ENCODE measurements at regions not wholly inside any gene's neighbourhood (a gene's known extent, or its start where the extent isn't known, plus 50 kb on each side); places are given as distances from the start of the nearest gene placed in this dataset.

- H3K27me3 ChIP-seq (ENCODE audit: control insufficient read depth, insufficient read depth, low read length) = no peaks in the 10 kb centered on the region
- no peak overlapping the region for H2AK5ac ChIP-seq (ENCODE audit: low read depth, low read length)
- in situ Hi-C loops (cut with MboI; ENCODE audit: low sequenced_read_pairs) = no loop called here
- no TSS peak for BruUV-seq (replicated peaks)
- no peak overlapping the region for H2AFZ ChIP-seq (replicated peaks; ENCODE audit: low read length, poor library complexity)
- no peak overlapping the region for H2BK20ac ChIP-seq (ENCODE audit: low read depth, low read length)
- no peak overlapping the region for H4K91ac ChIP-seq (ENCODE audit: insufficient read depth, low read depth, low read length)
- ATAC-seq (ENCODE audit: low read depth) (no peak), DNase-seq (no peak)
- no peak overlapping the region for H3K14ac ChIP-seq (replicated peaks; ENCODE audit: low read depth, low read length)
- ChIA-PET CTCF (interaction anchor here (0.8 kb wide), 1 partner anchor 263 kb away, joined by 3 read pairs; no protein-coding TSS in a partner anchor), POLR2A (ENCODE audit: unreplicated experiment) (interaction anchor here (0.7 kb wide), 1 partner anchor 524 kb away, joined by 5 read pairs; no protein-coding TSS in a partner anchor)
- H3K9ac ChIP-seq (ENCODE audit: low read depth, low read length) = no peak overlapping the region
- H3K27ac ChIP-seq (ENCODE audit: insufficient read depth, low read length) = no peak overlapping the region
- no peak overlapping the region for H3K56ac ChIP-seq (ENCODE audit: extremely low read depth, insufficient read depth, low read length)
- dilution Hi-C loops (cut with HindIII; ENCODE audit: low sequenced_read_pairs, unreplicated experiment) = no loop called here
- no peak overlapping the region for H3K4me2 ChIP-seq (ENCODE audit: low read depth, low read length)
- intact Hi-C loops (cut with micrococcal nuclease) = loop anchor here (10.0 kb wide), 1 partner anchor 525 kb away; the partner anchor contains the start of gene SOX4
- H3K36me3 ChIP-seq (ENCODE audit: control insufficient read depth, insufficient read depth, low read length) = peaks cover 1% of the 10 kb centered on the region
- H4K5ac ChIP-seq (ENCODE audit: low read depth, low read length) = no peak overlapping the region; the same call in 1 of the 2 replicates
- H3K9me3 ChIP-seq (ENCODE audit: control insufficient read depth, insufficient read depth, low read length) = no peaks in the 10 kb centered on the region
- H2BK5ac ChIP-seq (ENCODE audit: low read depth, low read length, poor library complexity, severe bottlenecking) = no peak overlapping the region
- no peak overlapping the region for H3K23ac ChIP-seq (ENCODE audit: low read depth, low read length)
- no peaks in the 10 kb centered on the region for H3K79me1 ChIP-seq (ENCODE audit: low read depth in 1 of 2, low read length in 2 of 2)
- peak overlapping the region; percentile 8; the same call in 1 of the 2 replicates for H3K18ac ChIP-seq (ENCODE audit: low read depth, low read length)
- H3K4me3 ChIP-seq (ENCODE audit: insufficient read depth, low read depth, low read length) = no peak overlapping the region
- H4K20me1 ChIP-seq (ENCODE audit: insufficient read depth, low read length) = no peaks in the 10 kb centered on the region
- H3K4me1 ChIP-seq (ENCODE audit: control insufficient read depth, insufficient read depth, low read length) = peaks cover 2% of the 10 kb centered on the region
- H2AK9ac ChIP-seq (replicated peaks; ENCODE audit: low read depth, low read length, poor library complexity) = no peak overlapping the region
- WGBS, 2 experiments (ENCODE audit: extremely low coverage in 2 of 2, insufficient read length in 1 of 2) = 83% methylated on average over 1 of the region's 1 CpG; no CpG with 5 or more reads in 1 of the 2 experiments
- TF ChIP-seq ELK1 (IDR thresholded peaks at IDR 0.05; ENCODE audit: borderline replicate concordance, low read depth, low read length) = no peak
- H3K9me1 ChIP-seq (ENCODE audit: insufficient read depth, low read length) = no peaks in the 10 kb centered on the region
- H3K4ac ChIP-seq (ENCODE audit: low read depth, low read length) = no peak overlapping the region
- H2BK120ac ChIP-seq (ENCODE audit: low read depth, low read length) = no peak overlapping the region
- no peak overlapping the region for H4K8ac ChIP-seq (ENCODE audit: low read depth in 2 of 2, low read length in 2 of 2)
- no peak overlapping the region; the same call in 2 of the 3 replicates for H2BK15ac ChIP-seq (ENCODE audit: low read depth, low read length)
These were observed 177.3 kb downstream of the PRL start for GRCh38 chr6:22119500-22119899.
